Lower leg skin (tissue), 3 donors: ENCODE measurements at regions not wholly inside any gene's neighbourhood (a gene's known extent, or its start where the extent isn't known, plus 50 kb on each side); places are given as distances from the start of the nearest gene placed in this dataset.

ENCODE experiments used
- POLR2A ChIP-seq, 2 donors: fragments of 450-650 bp; IDR thresholded peaks; one replicate each; pipeline ENCODE4 v1.6.1; 2016 to 2017; ENCODE audit warnings: antibody characterized with exemption in 2 of 2, mild to moderate bottlenecking in 1 of 2, moderate library complexity in 1 of 2
- TF ChIP-seq, protein P1 (sequence below), 3 donors: fragments of 450-650 bp; IDR thresholded peaks; one replicate each; pipeline ENCODE4 v1.5.1; 2016; ENCODE audit warnings: antibody characterized with exemption in 3 of 3, mild to moderate bottlenecking in 3 of 3, moderate library complexity in 2 of 3

DNA sequence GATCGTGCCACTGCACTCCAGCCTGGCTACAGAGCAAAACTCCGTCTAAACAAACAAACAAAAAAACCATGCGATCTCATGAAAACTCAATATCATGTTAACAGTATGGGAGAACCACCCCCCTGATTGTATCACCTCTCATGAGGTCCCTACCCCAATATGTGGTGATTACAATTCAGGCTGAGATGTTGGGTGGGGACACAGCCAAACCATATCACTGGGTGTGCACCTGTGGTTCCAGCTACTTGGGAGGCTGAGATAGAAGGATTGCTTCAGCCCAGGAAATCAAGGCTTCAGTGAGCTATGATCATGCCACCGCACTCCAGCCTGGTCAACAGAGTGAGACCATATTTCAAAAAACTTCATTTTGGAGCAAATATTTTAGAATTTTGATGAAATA is 1094.7 kb upstream of the CDH8 start:
- TF ChIP-seq, protein P1, sequence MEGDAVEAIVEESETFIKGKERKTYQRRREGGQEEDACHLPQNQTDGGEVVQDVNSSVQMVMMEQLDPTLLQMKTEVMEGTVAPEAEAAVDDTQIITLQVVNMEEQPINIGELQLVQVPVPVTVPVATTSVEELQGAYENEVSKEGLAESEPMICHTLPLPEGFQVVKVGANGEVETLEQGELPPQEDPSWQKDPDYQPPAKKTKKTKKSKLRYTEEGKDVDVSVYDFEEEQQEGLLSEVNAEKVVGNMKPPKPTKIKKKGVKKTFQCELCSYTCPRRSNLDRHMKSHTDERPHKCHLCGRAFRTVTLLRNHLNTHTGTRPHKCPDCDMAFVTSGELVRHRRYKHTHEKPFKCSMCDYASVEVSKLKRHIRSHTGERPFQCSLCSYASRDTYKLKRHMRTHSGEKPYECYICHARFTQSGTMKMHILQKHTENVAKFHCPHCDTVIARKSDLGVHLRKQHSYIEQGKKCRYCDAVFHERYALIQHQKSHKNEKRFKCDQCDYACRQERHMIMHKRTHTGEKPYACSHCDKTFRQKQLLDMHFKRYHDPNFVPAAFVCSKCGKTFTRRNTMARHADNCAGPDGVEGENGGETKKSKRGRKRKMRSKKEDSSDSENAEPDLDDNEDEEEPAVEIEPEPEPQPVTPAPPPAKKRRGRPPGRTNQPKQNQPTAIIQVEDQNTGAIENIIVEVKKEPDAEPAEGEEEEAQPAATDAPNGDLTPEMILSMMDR (IDR thresholded peaks at IDR 0.05): no peak
- TF ChIP-seq POLR2A (IDR thresholded peaks at IDR 0.05): no peak
